CMK (cell line): ENCODE measurements at regions not wholly inside any gene's neighbourhood (a gene's known extent, or its start where the extent isn't known, plus 50 kb on each side); places are given as distances from the start of the nearest gene placed in this dataset.

ENCODE experiments used
- DNase-seq: peaks from one replicate; pipeline ENCODE4 v3.0.0-alpha.2; 2010; ENCODE audit warnings: low read depth

GRCh38 chr5:88144219-88145001 is 124.2 kb downstream of the TMEM161B start:
- no peak for DNase-seq

DNA sequence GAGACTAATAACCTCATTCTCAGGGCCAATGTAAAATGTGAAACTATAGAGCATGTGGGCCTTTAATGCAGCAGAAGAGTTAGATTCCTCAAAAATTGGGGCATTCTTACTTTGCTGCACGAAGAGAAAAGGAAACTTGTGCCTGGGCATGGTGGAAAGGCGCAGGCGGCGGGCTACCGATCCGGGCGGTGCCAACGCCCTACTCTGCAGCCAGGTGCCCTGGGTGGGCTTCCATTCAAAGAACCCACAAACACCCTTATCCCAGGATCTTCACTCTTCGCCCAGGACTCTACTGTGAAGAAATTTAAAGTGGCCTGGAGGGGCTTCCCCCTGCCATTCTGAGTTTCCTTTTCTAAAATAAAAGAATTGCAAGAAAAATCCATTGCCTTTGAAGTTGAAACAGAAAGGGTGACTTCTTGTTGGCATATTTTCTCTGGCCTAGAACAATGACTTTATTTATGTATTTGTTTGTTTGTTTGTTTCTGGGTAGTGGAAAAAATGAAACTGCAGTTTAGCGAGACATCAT is 124.9 kb downstream of the TMEM161B start:
- DNase-seq: no peak

DNA sequence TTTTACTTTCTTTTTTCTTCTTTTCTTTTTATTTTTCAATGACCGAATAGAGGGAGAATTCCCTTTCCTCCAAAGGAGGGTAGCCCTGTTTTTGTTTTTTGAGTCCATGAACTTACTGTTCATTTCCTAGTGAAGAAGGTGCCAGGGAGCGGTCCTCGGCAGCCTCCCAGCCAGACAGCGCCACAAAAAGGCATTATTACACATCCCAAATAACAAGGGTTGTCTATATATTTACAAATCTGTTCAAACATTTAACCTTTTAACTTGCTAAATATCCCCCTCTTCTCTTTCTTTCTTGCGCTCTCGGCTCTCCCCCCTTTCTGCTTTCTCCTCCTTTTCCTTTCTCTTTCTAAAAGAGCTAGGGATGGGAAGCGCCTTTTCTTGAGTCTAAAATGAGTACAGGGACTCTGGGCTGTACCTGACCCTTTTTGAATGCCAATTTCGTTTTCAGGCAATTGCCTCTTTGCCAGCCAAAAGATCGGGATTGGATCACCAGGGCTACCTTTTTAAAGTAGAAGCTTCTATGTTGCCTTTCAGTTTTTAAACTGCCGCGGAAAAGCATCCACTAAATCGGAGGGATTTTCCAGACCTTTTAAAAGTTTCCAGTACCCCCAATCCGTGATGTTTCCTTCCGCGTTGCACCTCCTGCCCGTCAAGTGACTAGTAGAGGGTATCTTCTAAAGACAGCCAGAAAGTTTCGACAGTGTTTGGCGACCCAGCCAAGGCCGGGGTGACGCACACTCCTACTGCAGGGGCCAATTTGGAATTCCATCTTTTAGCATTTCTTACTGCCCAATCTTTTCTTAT is 125.6 kb downstream of the TMEM161B start:
- no peak for DNase-seq

GRCh38 chr5:88142636-88142885 is 126.1 kb downstream of the TMEM161B start:
- DNase-seq: no peak

DNA sequence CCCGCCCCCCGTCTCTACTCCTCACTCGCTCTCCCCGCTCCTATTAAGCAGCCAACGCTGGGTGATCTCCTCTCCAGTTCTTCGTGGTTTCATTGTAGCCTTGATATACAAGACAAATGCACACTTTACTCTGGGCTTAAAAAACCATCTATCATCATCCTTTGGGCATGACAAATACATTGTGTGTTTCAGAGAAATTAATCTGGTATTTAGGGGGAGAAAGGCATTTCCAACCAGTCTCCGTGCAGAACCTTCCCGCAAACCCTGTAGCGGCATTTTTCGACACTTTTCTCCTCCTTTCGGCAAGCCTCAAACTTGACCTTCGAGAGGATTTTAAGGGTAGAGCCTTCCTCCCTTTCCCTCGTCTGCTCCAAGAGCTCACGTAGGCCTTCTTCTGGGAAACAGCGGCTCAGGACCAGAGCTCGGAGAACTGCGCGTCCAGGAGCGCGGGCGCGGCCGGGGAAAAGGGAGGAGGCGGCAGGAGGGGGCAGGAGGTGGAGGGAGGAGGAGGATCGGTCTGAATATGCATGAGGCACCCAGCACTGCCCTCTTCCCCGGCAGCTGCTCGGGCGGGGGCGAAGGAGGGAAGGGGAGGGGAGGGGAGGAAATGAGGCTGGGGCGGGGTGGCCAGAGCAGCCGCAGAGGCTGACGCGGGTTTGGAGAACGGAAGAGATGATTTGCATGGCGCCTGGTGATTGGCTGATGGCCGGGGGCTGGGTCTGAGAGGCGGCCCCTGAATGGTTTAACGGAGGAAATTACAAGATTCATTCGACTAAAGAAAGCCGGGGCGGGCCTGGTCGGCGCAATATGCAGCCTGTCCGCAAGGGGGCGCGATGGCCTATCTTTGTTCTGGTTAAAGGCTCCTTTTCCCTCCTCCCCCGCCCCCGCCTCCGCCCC is 127.5 kb downstream of the TMEM161B start:
- DNase-seq: peak; percentile 76

- no peak for DNase-seq
Observed at GRCh38 chr5:88140396-88140855, 128.2 kb downstream of the TMEM161B start.

DNA sequence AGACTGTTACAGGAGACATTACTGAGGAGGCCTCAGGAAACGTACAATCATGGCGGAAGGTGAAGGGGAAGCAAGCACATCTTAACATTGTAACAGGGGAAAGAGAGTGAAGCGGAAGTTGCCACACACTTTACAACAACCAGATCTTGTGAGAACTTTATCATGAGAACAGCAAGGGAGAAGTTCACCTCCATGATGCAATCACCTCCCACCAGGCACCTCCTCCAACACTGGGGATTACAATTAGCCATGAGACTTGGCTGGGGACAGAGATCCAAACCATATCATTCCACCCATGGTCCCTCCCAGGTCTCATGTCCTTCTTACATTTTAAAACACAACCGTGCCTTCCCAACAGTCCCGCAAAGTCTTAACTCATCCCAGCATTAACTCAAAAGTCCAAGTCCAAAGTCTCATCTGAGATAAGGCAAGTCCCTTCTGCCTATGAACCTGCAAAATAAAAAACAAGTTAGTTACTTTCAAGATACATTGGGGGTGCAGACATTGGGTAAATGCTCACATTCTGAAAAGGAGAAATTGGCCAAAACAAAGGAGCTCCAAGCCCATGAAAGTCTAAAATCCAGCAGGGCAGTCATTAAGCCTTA is 138.3 kb downstream of the TMEM161B start:
- DNase-seq: no peak

GRCh38 chr5:88128813-88129212 is 139.8 kb downstream of the TMEM161B start:
- DNase-seq: no peak

DNA sequence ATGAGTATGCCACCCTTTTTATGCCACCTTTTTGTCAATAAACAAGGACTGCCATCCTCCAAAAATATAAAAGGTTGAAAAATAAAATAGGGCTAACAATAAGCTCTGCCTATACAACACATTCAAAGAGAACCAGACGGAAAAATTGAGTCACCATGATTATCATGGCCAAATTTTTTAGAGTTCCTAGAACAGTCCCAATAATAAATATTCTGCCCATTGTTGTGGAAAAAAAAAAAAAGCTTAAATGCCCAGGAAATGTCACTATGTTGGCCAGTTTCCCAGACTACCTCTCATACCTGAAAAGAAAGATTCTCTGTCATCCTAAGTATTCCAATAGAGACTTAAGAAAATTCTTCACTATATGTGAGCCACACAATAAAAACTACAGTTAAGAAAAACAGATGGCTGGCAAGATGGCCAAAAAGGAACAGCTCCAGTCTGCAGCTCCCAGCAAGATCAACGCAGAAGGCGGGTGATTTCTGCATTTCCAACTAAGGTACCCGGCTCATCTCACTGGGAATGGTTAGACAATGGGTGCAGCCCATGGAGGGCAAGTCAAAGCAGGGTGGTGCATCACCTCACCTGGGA is 149.0 kb downstream of the TMEM161B start:
- DNase-seq: no peak

DNA sequence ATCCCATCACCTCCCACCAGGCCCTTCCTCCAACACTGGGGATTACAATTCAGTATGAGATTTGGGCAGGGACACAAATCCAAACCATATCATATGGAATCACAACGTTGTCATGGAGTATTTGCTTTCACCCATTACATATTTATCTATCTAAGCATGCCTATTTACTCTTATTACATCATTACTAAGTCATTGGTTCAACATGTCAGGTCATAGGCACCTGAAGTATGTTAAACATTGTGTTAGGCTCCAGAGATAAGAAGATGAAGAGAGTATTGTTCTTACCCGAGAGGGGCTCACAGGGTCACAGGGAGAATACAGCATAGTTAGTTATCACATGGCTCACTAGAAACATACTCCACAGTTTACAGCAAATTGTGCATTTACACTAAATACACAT is 150.5 kb downstream of the TMEM161B start:
- DNase-seq: no peak

GRCh38 chr5:88117546-88117945 is 151.1 kb downstream of the TMEM161B start:
- no peak for DNase-seq

GRCh38 chr5:88116396-88116795 is 152.2 kb downstream of the TMEM161B start:
- DNase-seq: no peak

GRCh38 chr5:88115211-88115610 is 153.4 kb downstream of the TMEM161B start:
- no peak for DNase-seq

- no peak for DNase-seq
Observed at GRCh38 chr5:88113429-88113828, 155.2 kb downstream of the TMEM161B start.

DNA sequence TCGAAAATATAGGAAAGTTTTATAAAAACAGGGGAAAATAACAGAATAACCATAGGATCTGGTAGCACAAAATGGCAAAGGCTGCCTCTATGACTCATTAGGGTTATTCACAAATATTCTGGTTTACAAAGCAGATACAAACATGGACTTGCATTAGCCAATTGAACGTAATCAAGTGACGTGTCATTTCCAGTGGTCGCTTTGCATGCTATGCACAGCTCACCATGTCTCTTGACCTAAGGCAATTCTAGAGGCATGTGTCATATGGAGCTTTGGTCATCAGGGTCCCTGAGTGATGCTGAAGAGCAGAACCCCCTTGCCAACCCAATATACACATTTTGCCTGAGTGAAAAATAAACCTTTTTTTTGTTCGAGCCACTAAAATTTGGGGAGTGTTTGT is 158.8 kb downstream of the TMEM161B start:
- no peak for DNase-seq

GRCh38 chr5:88108490-88109279 is 160.0 kb downstream of the TMEM161B start:
- DNase-seq: no peak

- DNase-seq: no peak
Observed at GRCh38 chr5:88094906-88095496, 173.6 kb downstream of the TMEM161B start.

DNA sequence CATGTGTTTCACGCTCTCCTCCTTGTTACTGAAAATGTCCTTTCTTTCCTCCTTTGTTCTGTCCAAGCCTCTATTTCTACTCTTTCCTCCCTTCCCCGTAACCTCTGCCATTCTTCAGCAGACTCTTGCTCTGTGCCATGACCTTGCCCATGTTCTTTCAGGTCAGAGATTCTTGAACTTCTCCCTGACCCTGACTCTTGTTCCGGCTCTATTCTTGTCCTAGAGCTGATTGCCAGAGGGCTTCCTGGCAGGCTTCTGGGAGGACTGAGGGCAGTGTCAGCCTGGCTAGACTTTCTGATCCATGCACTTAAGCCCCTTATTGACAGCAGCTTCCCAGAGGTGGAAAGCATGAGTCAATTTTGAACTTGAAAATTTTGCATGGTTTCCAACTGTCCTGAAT is 174.2 kb downstream of the TMEM161B start:
- no peak for DNase-seq

DNA sequence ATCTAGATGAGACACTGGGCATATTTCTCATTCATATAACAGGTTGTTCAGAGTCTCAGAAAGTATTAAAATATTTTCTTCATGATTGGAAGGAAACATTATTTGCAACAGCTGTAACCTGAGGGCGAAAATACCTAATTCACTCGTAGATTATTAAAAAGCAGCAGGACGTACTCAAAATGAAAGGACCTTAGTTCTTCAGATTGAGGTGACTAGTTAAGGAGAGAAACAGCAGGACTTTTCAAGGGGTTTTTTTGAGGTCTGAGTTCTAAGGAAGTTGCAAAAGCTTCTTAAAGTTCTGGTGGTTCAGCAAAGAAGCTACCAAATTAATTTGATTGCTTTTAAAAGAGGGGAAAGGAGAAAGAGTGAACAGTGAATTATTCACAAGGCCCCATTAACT is 174.9 kb downstream of the TMEM161B start:
- DNase-seq: no peak

DNA sequence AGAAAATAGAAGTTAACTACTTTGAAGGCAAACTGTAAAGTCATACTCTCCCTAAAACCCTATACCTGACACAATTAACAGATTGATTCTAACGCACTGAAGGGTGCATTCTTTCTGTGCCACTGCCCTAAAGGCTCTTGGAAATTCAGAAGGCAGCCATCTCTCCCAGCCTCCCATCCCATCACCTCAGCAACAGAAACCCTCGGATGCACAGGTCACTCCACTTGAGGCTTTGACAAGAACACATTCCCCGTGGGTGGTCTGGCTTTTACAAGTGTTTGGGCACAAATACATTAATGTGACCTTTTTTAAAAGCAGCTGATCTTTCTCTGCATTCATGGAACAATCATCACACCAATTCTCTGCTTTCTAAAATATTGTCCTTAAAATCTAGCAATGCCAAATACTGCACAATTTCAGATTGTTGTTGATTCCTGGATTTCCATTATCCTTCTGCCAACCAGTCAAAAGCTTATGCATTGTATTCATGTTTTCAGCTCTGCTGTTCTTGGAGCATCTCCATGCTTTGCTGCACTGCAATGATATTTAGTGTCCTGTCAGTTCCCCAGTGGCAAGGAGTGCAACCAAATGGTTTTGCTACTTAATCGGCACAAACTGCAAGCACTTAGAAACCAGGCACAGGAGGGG is 175.6 kb downstream of the TMEM161B start:
- DNase-seq: no peak
